Activated naive CD8-positive, alpha-beta T cell treated with anti-CD3 and anti-CD28 coated beads for 36 hours (primary cell): ENCODE measurements at regions not wholly inside any gene's neighbourhood (a gene's known extent, or its start where the extent isn't known, plus 50 kb on each side); places are given as distances from the start of the nearest gene placed in this dataset.
A peak's percentile ranks its signal among the peaks of the same experiment; 100 is the strongest.
"Not testable (repeated sequence)": the region's sequence is repeated elsewhere in the genome, so short reads cannot be mapped to it uniquely, and the experiment has no call there.

Experiments
- DNase-seq: peaks from one replicate; pipeline ENCODE4 v3.0.0; 2021
- H3K27ac Mint-ChIP-seq: one replicate; pipeline ENCODE4 v1.8.0; 2022; ENCODE audit warnings: mild to moderate bottlenecking, moderate library complexity, mixed read lengths
- H3K27me3 Mint-ChIP-seq: one replicate; pipeline ENCODE4 v1.8.0; 2022; ENCODE audit warnings: mild to moderate bottlenecking, mixed read lengths
- H3K36me3 Mint-ChIP-seq: one replicate; pipeline ENCODE4 v1.8.0; 2021; ENCODE audit warnings: mild to moderate bottlenecking, mixed read lengths
- H3K4me1 Mint-ChIP-seq: one replicate; pipeline ENCODE4 v1.8.0; 2021; ENCODE audit warnings: mixed read lengths
- H3K4me3 Mint-ChIP-seq: one replicate; pipeline ENCODE4 v1.8.0; 2022; ENCODE audit warnings: mild to moderate bottlenecking, moderate library complexity, mixed read lengths
- H3K9me3 Mint-ChIP-seq: one replicate; pipeline ENCODE4 v1.8.0; 2022; ENCODE audit warnings: mixed read lengths

DNA sequence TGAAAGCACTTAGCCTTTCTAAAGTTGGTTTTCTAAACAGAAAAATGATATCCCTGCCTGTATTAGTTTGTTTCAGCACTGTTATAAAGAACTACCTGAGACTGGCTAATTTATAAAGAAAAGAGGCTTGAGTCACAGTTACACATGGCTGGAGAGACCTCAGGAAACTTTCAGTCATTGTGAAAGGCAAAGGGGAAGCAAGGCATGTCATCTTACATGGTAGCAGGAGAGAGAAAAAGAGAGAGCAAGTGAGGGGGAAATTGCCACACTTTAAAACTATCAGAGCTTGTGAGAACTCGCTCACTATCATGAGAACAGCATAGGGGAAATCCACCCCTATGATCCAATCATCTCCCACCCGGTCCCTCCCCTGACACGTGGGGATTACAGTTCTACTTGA lies 64.9 kb downstream of the FAM170A start:
- Mint-ChIP-seq H3K4me3 (no peak overlapping the region), H3K36me3 (no peaks in the 10 kb centered on the region), H3K27me3 (no peaks in the 10 kb centered on the region), H3K27ac (no peak overlapping the region), H3K9me3 (peaks cover 11% of the 10 kb centered on the region), H3K4me1 (no peaks in the 10 kb centered on the region)
- no peak for DNase-seq

- Mint-ChIP-seq H3K36me3 (no peaks in the 10 kb centered on the region), H3K4me3 (no peak overlapping the region), H3K27me3 (peaks cover 7% of the 10 kb centered on the region), H3K9me3 (no peaks in the 10 kb centered on the region), H3K27ac (no peak overlapping the region), H3K4me1 (no peaks in the 10 kb centered on the region)
- DNase-seq: no peak
These were observed 76.7 kb downstream of the FAM170A start for GRCh38 chr5:119706049-119706448.

GRCh38 chr5:119708076-119708790 lies 78.9 kb downstream of the FAM170A start:
- H3K27me3 Mint-ChIP-seq: peaks cover 7% of the 10 kb centered on the region
- H3K4me1 Mint-ChIP-seq: no peaks in the 10 kb centered on the region
- H3K9me3 Mint-ChIP-seq: no peaks in the 10 kb centered on the region
- H3K27ac Mint-ChIP-seq: no peak overlapping the region
- no peaks in the 10 kb centered on the region for H3K36me3 Mint-ChIP-seq
- no peak for DNase-seq
- no peak overlapping the region for H3K4me3 Mint-ChIP-seq

- Mint-ChIP-seq H3K9me3 (peaks cover 8% of the 10 kb centered on the region), H3K27me3 (no peaks in the 10 kb centered on the region), H3K4me3 (no peak overlapping the region), H3K4me1 (no peaks in the 10 kb centered on the region), H3K27ac (no peak overlapping the region), H3K36me3 (no peaks in the 10 kb centered on the region)
- no peak for DNase-seq
These were observed 92.4 kb downstream of the FAM170A start for GRCh38 chr5:119721775-119722174.

DNA sequence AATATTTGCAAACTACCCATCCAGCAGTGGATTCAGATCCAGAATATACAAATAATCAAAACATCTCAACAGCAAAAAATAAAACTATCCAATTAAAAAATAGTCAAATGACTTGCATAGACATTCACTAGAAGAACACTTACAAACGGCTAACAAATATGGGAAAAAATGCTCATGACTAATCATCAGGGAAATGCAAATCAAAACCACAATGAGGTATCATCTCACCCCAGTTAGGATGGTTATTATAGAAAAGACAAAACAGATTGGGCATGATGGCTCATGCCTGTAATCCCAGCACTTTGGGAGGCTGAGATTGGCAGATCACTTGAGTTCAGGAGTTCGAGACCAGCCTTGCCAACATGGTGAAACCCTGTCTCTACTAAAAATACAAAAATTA lies 95.9 kb downstream of the FAM170A start:
- H3K27me3 Mint-ChIP-seq, H3K9me3 Mint-ChIP-seq, H3K4me3 Mint-ChIP-seq, H3K4me1 Mint-ChIP-seq, H3K27ac Mint-ChIP-seq, H3K36me3 Mint-ChIP-seq, DNase-seq: not testable (repeated sequence)

DNA sequence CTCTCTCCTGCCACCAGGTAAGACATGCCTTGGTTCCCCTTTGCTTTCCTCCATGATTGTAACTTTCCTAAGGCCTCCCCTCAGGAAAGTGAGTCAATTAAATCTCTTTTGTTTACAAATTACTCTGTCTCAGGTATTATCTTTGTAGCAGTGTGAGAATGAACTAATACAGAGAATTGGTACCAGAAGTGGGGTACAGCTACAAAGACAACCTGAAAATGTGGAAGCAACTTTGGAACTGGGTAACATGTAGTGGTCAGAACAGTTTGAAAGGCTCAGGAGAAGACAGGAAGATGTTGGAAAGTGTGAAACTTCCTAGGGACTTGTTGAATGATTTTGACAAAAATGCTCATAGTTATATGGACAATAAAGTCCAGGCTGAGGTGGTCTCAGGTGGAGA lies 97.2 kb downstream of the FAM170A start:
- no peak overlapping the region for H3K4me3 Mint-ChIP-seq
- no peaks in the 10 kb centered on the region for H3K27me3 Mint-ChIP-seq
- no peak for DNase-seq
- H3K27ac Mint-ChIP-seq: no peak overlapping the region
- H3K9me3 Mint-ChIP-seq: peaks cover 8% of the 10 kb centered on the region
- H3K4me1 Mint-ChIP-seq: no peaks in the 10 kb centered on the region
- no peaks in the 10 kb centered on the region for H3K36me3 Mint-ChIP-seq

DNA sequence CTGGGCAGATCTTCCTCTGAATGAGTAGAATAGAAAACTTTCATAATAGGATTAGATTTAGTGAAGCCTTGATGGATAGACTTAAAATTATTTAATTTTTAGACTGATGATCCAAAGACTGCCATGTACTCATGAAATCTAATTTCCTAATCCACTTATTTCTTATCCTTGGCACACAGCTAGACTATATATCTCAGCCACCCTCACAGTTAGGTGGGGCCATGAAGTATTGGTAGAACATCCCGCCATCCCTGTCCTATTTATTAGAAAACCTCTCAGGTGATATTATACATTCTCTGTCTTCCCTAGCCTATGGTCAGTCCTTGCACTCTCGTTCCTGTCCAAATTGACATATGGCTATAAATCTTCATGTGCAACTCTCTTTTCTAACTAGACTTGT lies 110.9 kb downstream of the FAM170A start:
- no peak overlapping the region for H3K27ac Mint-ChIP-seq
- H3K9me3 Mint-ChIP-seq: no peaks in the 10 kb centered on the region
- H3K4me1 Mint-ChIP-seq: no peaks in the 10 kb centered on the region
- no peaks in the 10 kb centered on the region for H3K27me3 Mint-ChIP-seq
- DNase-seq: no peak
- no peak overlapping the region for H3K4me3 Mint-ChIP-seq
- no peaks in the 10 kb centered on the region for H3K36me3 Mint-ChIP-seq

DNA sequence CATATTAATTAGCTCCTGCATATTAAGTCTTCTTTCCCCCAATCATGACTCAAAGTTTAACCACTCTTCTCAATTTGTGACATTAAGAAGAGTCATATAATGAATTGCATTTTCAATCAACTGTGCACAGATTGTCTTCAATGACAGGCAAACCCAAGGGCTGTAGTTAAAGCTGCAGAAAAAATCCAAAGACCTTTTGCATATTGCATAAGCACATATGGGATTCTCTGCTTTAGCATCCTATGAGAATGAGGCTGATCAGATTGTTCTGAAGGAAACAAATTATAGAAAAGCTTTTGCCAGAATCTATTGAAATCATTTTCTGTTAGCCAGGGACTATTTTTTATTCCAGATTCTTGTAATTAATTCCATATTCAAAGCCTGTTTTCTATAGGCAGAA lies 112.3 kb downstream of the FAM170A start:
- H3K4me3 Mint-ChIP-seq: no peak overlapping the region
- H3K4me1 Mint-ChIP-seq: no peaks in the 10 kb centered on the region
- H3K27ac Mint-ChIP-seq: no peak overlapping the region
- no peak for DNase-seq
- H3K27me3 Mint-ChIP-seq: no peaks in the 10 kb centered on the region
- H3K36me3 Mint-ChIP-seq: no peaks in the 10 kb centered on the region
- no peaks in the 10 kb centered on the region for H3K9me3 Mint-ChIP-seq

DNA sequence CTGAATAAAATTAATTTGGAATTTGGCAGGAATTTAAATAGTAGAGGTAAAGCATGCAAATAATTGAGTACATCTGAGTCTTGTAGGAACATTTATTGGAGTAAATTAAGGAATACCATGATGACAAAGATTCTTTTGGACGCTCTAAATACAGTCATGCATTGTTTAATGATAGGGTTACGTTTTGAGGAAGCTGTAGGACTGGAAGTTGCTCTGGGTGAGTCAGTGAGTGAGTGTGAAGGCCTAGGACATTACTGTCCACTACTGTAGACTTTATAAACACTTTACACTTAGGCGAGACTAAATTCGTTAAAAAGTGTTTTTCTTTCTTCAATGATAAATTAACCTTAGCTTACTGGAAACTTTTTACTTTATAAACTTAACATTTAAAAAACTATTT lies 113.0 kb downstream of the FAM170A start:
- no peak for DNase-seq
- no peaks in the 10 kb centered on the region for H3K27me3 Mint-ChIP-seq
- no peaks in the 10 kb centered on the region for H3K36me3 Mint-ChIP-seq
- no peaks in the 10 kb centered on the region for H3K4me1 Mint-ChIP-seq
- H3K9me3 Mint-ChIP-seq: no peaks in the 10 kb centered on the region
- no peak overlapping the region for H3K4me3 Mint-ChIP-seq
- H3K27ac Mint-ChIP-seq: no peak overlapping the region

GRCh38 chr5:119743927-119744326 lies 114.6 kb downstream of the FAM170A start:
- Mint-ChIP-seq H3K4me3 (no peak overlapping the region), H3K36me3 (no peaks in the 10 kb centered on the region), H3K27ac (no peak overlapping the region), H3K4me1 (no peaks in the 10 kb centered on the region), H3K27me3 (no peaks in the 10 kb centered on the region), H3K9me3 (no peaks in the 10 kb centered on the region)
- peak; percentile 2 for DNase-seq

GRCh38 chr5:119745976-119746375 lies 116.6 kb downstream of the FAM170A start:
- Mint-ChIP-seq H3K4me1 (no peaks in the 10 kb centered on the region), H3K4me3 (no peak overlapping the region), H3K36me3 (no peaks in the 10 kb centered on the region), H3K9me3 (no peaks in the 10 kb centered on the region), H3K27me3 (no peaks in the 10 kb centered on the region), H3K27ac (no peak overlapping the region)
- no peak for DNase-seq

GRCh38 chr5:119746984-119747383 lies 117.6 kb downstream of the FAM170A start:
- H3K27me3 Mint-ChIP-seq: no peaks in the 10 kb centered on the region
- H3K27ac Mint-ChIP-seq: no peak overlapping the region
- no peaks in the 10 kb centered on the region for H3K36me3 Mint-ChIP-seq

GRCh38 chr5:119750887-119751733 lies 121.8 kb downstream of the FAM170A start:
- no peak for DNase-seq
- Mint-ChIP-seq H3K36me3 (no peaks in the 10 kb centered on the region), H3K4me1 (no peaks in the 10 kb centered on the region), H3K9me3 (no peaks in the 10 kb centered on the region), H3K4me3 (no peak overlapping the region), H3K27ac (no peak overlapping the region), H3K27me3 (peaks cover 7% of the 10 kb centered on the region)

More at GRCh38 chr5:119746984-119747383, 117.6 kb downstream of the FAM170A start:
- H3K4me1 Mint-ChIP-seq: no peaks in the 10 kb centered on the region
- H3K9me3 Mint-ChIP-seq: no peaks in the 10 kb centered on the region
- no peak for DNase-seq
- H3K4me3 Mint-ChIP-seq: no peak overlapping the region

GRCh38 chr5:119751734-119752094 lies 122.4 kb downstream of the FAM170A start:
- Mint-ChIP-seq H3K9me3 (no peaks in the 10 kb centered on the region), H3K27me3 (peaks cover 11% of the 10 kb centered on the region), H3K4me1 (no peaks in the 10 kb centered on the region), H3K36me3 (no peaks in the 10 kb centered on the region), H3K4me3 (no peak overlapping the region), H3K27ac (no peak overlapping the region)
- no peak for DNase-seq

DNA sequence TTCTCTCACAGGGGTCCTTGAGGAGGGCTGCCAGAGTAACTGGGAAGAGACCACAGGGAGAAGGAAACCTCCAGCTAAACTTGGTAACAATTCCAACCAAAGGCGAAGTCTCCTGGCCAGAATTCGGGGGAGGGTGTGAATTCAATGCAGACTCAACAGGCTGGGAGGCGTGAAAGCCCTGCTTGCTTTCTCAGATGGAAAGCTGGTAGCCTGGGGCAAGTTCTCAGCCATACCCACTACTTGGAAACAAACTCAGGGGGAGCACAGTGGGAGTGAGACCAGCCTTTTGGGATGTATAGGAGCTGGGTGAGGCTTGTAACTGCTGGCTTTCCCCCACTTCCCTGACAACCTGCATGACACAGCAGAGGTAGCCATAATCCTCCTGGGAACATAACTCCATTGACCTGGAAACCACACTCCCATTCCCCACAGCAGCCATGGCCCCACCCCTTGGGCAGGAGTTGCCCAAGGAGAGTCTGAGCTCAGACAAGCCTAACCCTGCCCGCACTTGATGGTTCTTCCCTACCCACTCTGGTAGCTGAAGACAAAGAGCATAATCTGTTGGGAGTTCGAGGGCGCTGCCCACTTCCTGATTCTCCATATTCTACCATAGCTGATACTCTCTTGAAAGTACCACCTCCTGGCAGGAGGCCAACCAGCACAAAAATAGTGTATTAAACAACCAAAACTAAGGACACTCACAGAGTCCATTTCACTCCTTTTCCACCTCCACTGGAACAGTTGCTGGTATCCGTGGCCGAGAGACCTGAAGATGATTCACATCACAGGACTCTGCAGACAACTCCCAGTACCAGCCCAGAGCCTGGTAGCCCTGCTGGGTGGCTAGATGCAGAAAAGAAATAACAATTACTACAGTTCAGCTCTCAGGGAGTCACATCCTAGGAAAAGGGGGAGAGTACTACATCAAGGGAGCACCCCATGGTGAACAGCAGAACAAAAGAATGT lies 123.8 kb downstream of the FAM170A start:
- Mint-ChIP-seq H3K27ac (no peak overlapping the region), H3K4me1 (no peaks in the 10 kb centered on the region), H3K4me3 (no peak overlapping the region), H3K9me3 (no peaks in the 10 kb centered on the region), H3K27me3 (peaks cover 11% of the 10 kb centered on the region), H3K36me3 (no peaks in the 10 kb centered on the region)
- no peak for DNase-seq
